ENCODE measurements at regions not wholly inside any gene's neighbourhood (a gene's known extent, or its start where the extent isn't known, plus 50 kb on each side); places are given as distances from the start of the nearest gene placed in this dataset.

DNA sequence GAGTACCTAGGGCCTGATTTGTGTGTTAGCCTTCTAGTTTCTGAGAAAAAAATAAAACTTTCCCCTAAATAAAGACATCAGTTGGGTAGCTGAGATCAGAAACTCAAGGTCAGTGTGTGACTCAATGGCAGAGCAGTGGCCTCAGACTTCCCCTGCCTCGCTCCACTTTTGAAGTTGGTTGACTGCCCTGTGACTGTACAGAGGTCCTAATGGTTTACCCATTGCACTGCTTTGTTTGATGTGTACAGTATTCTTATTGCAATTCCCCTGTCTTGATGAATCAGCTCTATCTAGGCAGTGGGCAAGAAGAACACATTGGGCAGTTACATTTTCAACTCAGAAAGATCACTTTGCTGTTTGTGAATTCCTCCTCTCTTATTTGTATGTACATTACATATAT lies 315.7 kb downstream of the KCNS3 start:
- TF ChIP-seq, protein P1, sequence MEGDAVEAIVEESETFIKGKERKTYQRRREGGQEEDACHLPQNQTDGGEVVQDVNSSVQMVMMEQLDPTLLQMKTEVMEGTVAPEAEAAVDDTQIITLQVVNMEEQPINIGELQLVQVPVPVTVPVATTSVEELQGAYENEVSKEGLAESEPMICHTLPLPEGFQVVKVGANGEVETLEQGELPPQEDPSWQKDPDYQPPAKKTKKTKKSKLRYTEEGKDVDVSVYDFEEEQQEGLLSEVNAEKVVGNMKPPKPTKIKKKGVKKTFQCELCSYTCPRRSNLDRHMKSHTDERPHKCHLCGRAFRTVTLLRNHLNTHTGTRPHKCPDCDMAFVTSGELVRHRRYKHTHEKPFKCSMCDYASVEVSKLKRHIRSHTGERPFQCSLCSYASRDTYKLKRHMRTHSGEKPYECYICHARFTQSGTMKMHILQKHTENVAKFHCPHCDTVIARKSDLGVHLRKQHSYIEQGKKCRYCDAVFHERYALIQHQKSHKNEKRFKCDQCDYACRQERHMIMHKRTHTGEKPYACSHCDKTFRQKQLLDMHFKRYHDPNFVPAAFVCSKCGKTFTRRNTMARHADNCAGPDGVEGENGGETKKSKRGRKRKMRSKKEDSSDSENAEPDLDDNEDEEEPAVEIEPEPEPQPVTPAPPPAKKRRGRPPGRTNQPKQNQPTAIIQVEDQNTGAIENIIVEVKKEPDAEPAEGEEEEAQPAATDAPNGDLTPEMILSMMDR (IDR thresholded peaks at IDR 0.05) = no peak
- no peak for TF ChIP-seq POLR2A (IDR thresholded peaks at IDR 0.05)

Data from testis (tissue), 2 donors.